ENCODE measurements at regions not wholly inside any gene's neighbourhood (a gene's known extent, or its start where the extent isn't known, plus 50 kb on each side); places are given as distances from the start of the nearest gene placed in this dataset.

DNA sequence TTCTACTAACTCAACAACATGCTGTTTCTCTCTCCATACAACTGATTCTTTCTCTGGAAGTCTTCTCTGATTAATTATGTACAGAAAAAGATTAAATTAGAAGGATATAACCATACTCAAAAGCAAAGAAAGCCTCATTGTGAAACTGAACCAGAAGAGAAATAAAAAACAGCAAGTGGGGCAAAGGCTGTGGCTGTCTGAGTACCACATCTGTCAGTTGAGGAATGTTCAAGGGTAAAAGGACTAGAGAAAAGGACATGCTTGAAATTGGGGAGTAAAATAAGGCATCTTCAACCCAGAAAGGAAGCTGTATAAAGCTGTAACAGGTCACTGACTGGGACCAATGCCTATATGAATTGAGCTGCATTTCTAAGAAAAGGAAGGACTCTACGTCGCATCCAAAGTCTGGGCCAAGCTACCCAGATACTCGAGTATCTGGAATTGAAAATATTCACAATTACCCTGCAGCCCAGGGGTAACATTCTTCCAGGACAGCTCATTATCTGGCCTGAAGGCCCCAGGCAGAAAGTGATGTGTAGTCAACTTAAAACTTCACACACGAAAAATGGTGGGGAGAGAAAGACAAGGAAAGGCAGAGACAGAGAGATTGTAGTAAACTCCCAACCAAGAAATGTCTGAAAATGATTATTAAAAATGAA is 356.0 kb upstream of the GALNT5 start:
- no peak overlapping the region for H3K4me3 ChIP-seq
- H4K20me1 ChIP-seq (replicated peaks; ENCODE audit: insufficient read depth): no peaks in the 10 kb centered on the region
- H3K4me1 ChIP-seq (ENCODE audit: insufficient read depth): no peaks in the 10 kb centered on the region
- H3F3A ChIP-seq (replicated peaks; ENCODE audit: low read depth): no peaks in the 10 kb centered on the region
- no peaks in the 10 kb centered on the region for H3K27me3 ChIP-seq (ENCODE audit: insufficient read depth)
- H2AFZ ChIP-seq: no peak overlapping the region
- no peaks in the 10 kb centered on the region for H3K36me3 ChIP-seq (ENCODE audit: insufficient read depth)
- Mint-ChIP-seq H3K36me3 (ENCODE audit: low read depth) (peaks cover 9% of the 10 kb centered on the region; the same call in 2 of the 3 replicates), H3K27ac (no peak overlapping the region; the same call in 1 of the 2 replicates), H3K9me3 (no peaks in the 10 kb centered on the region; the same call in 2 of the 3 replicates), H3K4me3 (no peak overlapping the region), H3K27me3 (ENCODE audit: insufficient read depth, low read depth, poor library complexity) (no peaks in the 10 kb centered on the region), H3K4me1 (no peaks in the 10 kb centered on the region)
- no peak for ATAC-seq
- no peaks in the 10 kb centered on the region for H3K9me2 ChIP-seq (ENCODE audit: insufficient read depth)
- TF ChIP-seq ZNF114 (CRISPR knock-in tag; IDR thresholded peaks at IDR 0.05) (no peak), ZNF462 (CRISPR knock-in tag; IDR thresholded peaks at IDR 0.05) (no peak), CREB1 (CRISPR knock-in tag; IDR thresholded peaks at IDR 0.05; ENCODE audit: low read depth) (no peak), JUNB (IDR thresholded peaks at IDR 0.05; ENCODE audit: unreplicated experiment) (no peak), EZH2phosphoT487 (IDR thresholded peaks at IDR 0.05; ENCODE audit: unreplicated experiment) (no peak), EZH2 (IDR thresholded peaks at IDR 0.05; ENCODE audit: low read depth, unreplicated experiment) (no peak), POLR2AphosphoS5 (IDR thresholded peaks at IDR 0.05; ENCODE audit: low read depth) (no peak), ETS1 (IDR thresholded peaks at IDR 0.05) (no peak), STAT1 (IDR thresholded peaks at IDR 0.05; ENCODE audit: unreplicated experiment) (no peak), ZNF331 (CRISPR knock-in tag; IDR thresholded peaks at IDR 0.05; ENCODE audit: low read depth) (no peak), NANOG (IDR thresholded peaks at IDR 0.05; ENCODE audit: borderline replicate concordance) (no peak)
- TF ChIP-seq, protein P1, sequence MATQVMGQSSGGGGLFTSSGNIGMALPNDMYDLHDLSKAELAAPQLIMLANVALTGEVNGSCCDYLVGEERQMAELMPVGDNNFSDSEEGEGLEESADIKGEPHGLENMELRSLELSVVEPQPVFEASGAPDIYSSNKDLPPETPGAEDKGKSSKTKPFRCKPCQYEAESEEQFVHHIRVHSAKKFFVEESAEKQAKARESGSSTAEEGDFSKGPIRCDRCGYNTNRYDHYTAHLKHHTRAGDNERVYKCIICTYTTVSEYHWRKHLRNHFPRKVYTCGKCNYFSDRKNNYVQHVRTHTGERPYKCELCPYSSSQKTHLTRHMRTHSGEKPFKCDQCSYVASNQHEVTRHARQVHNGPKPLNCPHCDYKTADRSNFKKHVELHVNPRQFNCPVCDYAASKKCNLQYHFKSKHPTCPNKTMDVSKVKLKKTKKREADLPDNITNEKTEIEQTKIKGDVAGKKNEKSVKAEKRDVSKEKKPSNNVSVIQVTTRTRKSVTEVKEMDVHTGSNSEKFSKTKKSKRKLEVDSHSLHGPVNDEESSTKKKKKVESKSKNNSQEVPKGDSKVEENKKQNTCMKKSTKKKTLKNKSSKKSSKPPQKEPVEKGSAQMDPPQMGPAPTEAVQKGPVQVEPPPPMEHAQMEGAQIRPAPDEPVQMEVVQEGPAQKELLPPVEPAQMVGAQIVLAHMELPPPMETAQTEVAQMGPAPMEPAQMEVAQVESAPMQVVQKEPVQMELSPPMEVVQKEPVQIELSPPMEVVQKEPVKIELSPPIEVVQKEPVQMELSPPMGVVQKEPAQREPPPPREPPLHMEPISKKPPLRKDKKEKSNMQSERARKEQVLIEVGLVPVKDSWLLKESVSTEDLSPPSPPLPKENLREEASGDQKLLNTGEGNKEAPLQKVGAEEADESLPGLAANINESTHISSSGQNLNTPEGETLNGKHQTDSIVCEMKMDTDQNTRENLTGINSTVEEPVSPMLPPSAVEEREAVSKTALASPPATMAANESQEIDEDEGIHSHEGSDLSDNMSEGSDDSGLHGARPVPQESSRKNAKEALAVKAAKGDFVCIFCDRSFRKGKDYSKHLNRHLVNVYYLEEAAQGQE (IDR thresholded peaks at IDR 0.05; ENCODE audit: unreplicated experiment): no peak
- TF ChIP-seq, protein P2, sequence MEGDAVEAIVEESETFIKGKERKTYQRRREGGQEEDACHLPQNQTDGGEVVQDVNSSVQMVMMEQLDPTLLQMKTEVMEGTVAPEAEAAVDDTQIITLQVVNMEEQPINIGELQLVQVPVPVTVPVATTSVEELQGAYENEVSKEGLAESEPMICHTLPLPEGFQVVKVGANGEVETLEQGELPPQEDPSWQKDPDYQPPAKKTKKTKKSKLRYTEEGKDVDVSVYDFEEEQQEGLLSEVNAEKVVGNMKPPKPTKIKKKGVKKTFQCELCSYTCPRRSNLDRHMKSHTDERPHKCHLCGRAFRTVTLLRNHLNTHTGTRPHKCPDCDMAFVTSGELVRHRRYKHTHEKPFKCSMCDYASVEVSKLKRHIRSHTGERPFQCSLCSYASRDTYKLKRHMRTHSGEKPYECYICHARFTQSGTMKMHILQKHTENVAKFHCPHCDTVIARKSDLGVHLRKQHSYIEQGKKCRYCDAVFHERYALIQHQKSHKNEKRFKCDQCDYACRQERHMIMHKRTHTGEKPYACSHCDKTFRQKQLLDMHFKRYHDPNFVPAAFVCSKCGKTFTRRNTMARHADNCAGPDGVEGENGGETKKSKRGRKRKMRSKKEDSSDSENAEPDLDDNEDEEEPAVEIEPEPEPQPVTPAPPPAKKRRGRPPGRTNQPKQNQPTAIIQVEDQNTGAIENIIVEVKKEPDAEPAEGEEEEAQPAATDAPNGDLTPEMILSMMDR (conservative IDR thresholded peaks at IDR 0.05; ENCODE audit: low read depth in 2 of 2): no peak
- no peak overlapping the region for H3K4me2 ChIP-seq
- no peak for DNase-seq (ENCODE audit: low spot score)
- no peak overlapping the region for H3K27ac ChIP-seq (ENCODE audit: low read depth)
- no peaks in the 10 kb centered on the region for H3K79me2 ChIP-seq (replicated peaks; ENCODE audit: insufficient read depth)
